K562 (cell line): ENCODE measurements at regions not wholly inside any gene's neighbourhood (a gene's known extent, or its start where the extent isn't known, plus 50 kb on each side); places are given as distances from the start of the nearest gene placed in this dataset.

ENCODE experiments used
- ATAC-seq: fragments of 200-7000 bp; cut with Tn5 transposase; 3 replicates; pipeline ENCODE4 v1.9.1; 2020; ENCODE audit warnings: moderate library complexity
- BruUV-seq: library from RNA; stranded (reverse); fragments of 400-500 nt; replicated peaks from 2 replicates; lab custom pipeline; 2021; lab: Mats Ljungman, UMichigan
- CTCF ChIA-PET: fragments of 300-600 bp; formaldehyde crosslinking; extraction: SDS; loops from one replicate; lab custom pipeline; 2021; ENCODE audit warnings: low intra/inter-chr PET ratio; lab: Yijun Ruan, JAX
- POLR2A ChIA-PET: fragments of 300-600, 350-650 bp; sonication (Branson Sonifier 250); formaldehyde crosslinking; extraction: SDS; loops from one replicate; lab custom pipeline; 2021; ENCODE audit warnings: antibody characterized with exemption, inconsistent platforms; lab: Yijun Ruan, JAX
- DNase-seq, 4 experiments: peaks; one replicate each; pipeline versions ENCODE4 v3.0.0 to v3.0.0-alpha.2; 2011 to 2018; ENCODE audit warnings: low spot score in 3 of 4, mixed read lengths in 3 of 4; ENCODE audit errors: extremely low read depth in 1 of 4
- FAIRE-seq: peaks from 2 replicates; lab custom pipeline; 2011; peaks lifted over from hg19 to GRCh38; lab: Jason Lieb, UNC
- H2AFZ ChIP-seq: 2 replicates; pipeline ENCODE4 v1.6.0; 2011; ENCODE audit warnings: low read depth, low read length, control low read depth, inconsistent platforms
- H3K27ac ChIP-seq: fragments of 200-600 bp; 3 replicates; pipeline ENCODE4 v1.8.0; 2011; ENCODE audit warnings: low read depth, mild to moderate bottlenecking, control low read depth, inconsistent platforms, low read length, moderate library complexity, mixed read lengths; ENCODE audit errors: extremely low read depth
- H3K27me3 ChIP-seq, 2 experiments: fragments of 300-600 bp in 1 of 2; 2 replicates in 1 of 2; 3 replicates in 1 of 2; pipeline versions ENCODE4 v1.6.0 to v1.8.0; 2011; ENCODE audit warnings: inconsistent platforms in 2 of 2, low read length in 2 of 2, mild to moderate bottlenecking in 1 of 2, mixed read lengths in 1 of 2, moderate library complexity in 1 of 2; ENCODE audit not compliant: control insufficient read depth in 2 of 2, insufficient read depth in 2 of 2
- H3K36me3 ChIP-seq: fragments of 300-600 bp; 3 replicates; pipeline ENCODE4 v1.8.0; 2011; ENCODE audit warnings: mild to moderate bottlenecking, low read length, inconsistent platforms; ENCODE audit not compliant: control insufficient read depth, insufficient read depth
- H3K4me1 ChIP-seq, 2 experiments: fragments of 200-600 bp in 1 of 2; replicated peaks in 1 of 2; 2 replicates in 1 of 2; 3 replicates in 1 of 2; pipeline versions ENCODE4 v1.5.1 to v1.8.0; 2011; ENCODE audit warnings: inconsistent platforms in 2 of 2, low read length in 2 of 2, mild to moderate bottlenecking in 1 of 2, mixed read lengths in 1 of 2, moderate library complexity in 1 of 2; ENCODE audit not compliant: control insufficient read depth in 2 of 2, insufficient read depth in 2 of 2
- H3K4me2 ChIP-seq: 2 replicates; pipeline ENCODE4 v1.6.1; 2011; ENCODE audit warnings: low read length, control low read depth, inconsistent platforms, mixed read lengths; ENCODE audit not compliant: insufficient read depth
- H3K4me3 ChIP-seq: fragments of 200-600 bp; sonication (generic), shearing (Covaris generic); 2 replicates; pipeline ENCODE4 v1.5.1; 2016; ENCODE audit warnings: control low read depth, inconsistent platforms
- H3K79me2 ChIP-seq: fragments of 200-600 bp; 3 replicates; pipeline ENCODE4 v1.8.0; 2011; ENCODE audit warnings: low read length, inconsistent platforms; ENCODE audit not compliant: control insufficient read depth, insufficient read depth
- H3K9ac ChIP-seq, 2 experiments: 2 replicates each; pipeline versions ENCODE4 v1.6.0 to v1.6.1; 2011; ENCODE audit warnings: low read depth in 2 of 2, low read length in 2 of 2, control low read depth in 1 of 2, inconsistent platforms in 1 of 2, mild to moderate bottlenecking in 1 of 2, mixed read lengths in 1 of 2; ENCODE audit not compliant: insufficient read depth in 1 of 2
- H3K9me1 ChIP-seq: one replicate; pipeline ENCODE4 v1.6.0; 2011; ENCODE audit warnings: inconsistent platforms, mild to moderate bottlenecking, low read length, moderate library complexity; ENCODE audit not compliant: control insufficient read depth, insufficient read depth
- H3K9me3 ChIP-seq: replicated peaks from 2 replicates; pipeline ENCODE4 v1.5.1; 2011; ENCODE audit warnings: low read depth, low read length, inconsistent platforms; ENCODE audit not compliant: control insufficient read depth, insufficient read depth
- H4K20me1 ChIP-seq: replicated peaks from 2 replicates; pipeline ENCODE4 v1.6.1; 2011; ENCODE audit warnings: low read length, inconsistent platforms, mixed read lengths; ENCODE audit not compliant: control insufficient read depth, insufficient read depth
- BCL6 ChIP-seq: fragments of 250-450 bp; sonication (Bioruptor Pico); IDR thresholded peaks from 2 replicates; pipeline ENCODE4 v1.4.0; 2020
- BRD9 ChIP-seq: fragments of 450-650 bp; IDR thresholded peaks from 2 replicates; pipeline ENCODE4 v1.6.1; 2018; ENCODE audit warnings: low read depth; ENCODE audit not compliant: partially characterized antibody
- ELK1 ChIP-seq: sonication (generic); formaldehyde crosslinking; IDR thresholded peaks from 2 replicates; pipeline ENCODE4 v1.8.1; 2022; ENCODE audit warnings: missing genetic modification reagents
- EP300 ChIP-seq: IDR thresholded peaks from 2 replicates; pipeline ENCODE4 v1.6.1; 2012; ENCODE audit warnings: low read length, improper control_type of control experiment
- ETV6 ChIP-seq, 3 experiments: fragments of 150-350 bp in 1 of 3; sonication (generic) in 1 of 3; formaldehyde crosslinking in 1 of 3; IDR thresholded peaks; 2 replicates each; pipeline versions ENCODE4 v1.6.1 to v1.8.0; 2014 to 2022; ENCODE audit warnings: borderline replicate concordance in 2 of 3, low read depth in 2 of 3, antibody characterized with exemption in 1 of 3, low read length in 1 of 3, mild to moderate bottlenecking in 1 of 3, missing genetic modification reagents in 1 of 3
- HMG20B ChIP-seq: fragments of 250-450 bp; sonication (Bioruptor Pico); IDR thresholded peaks from 2 replicates; pipeline ENCODE4 v1.5.0; 2021; ENCODE audit warnings: mild to moderate bottlenecking
- KLF10 ChIP-seq: fragments of 250-450 bp; sonication (Bioruptor Pico); IDR thresholded peaks from 2 replicates; pipeline ENCODE4 v1.6.1; 2021; ENCODE audit warnings: matching md5 sums
- MYNN ChIP-seq, 2 experiments: sonication (generic); formaldehyde crosslinking in 1 of 2; IDR thresholded peaks; 2 replicates each; pipeline versions ENCODE4 v1.5.0 to v1.6.1; 2016 to 2020; ENCODE audit warnings: antibody characterized with exemption in 1 of 2, missing genetic modification reagents in 1 of 2
- STAT5B ChIP-seq: fragments of 250-450 bp; sonication (Bioruptor Pico); IDR thresholded peaks from 2 replicates; pipeline ENCODE4 v1.8.0; 2021; ENCODE audit warnings: mild to moderate bottlenecking, inconsistent platforms
- TCF7 ChIP-seq: sonication (generic); IDR thresholded peaks from 2 replicates; pipeline ENCODE4 v1.6.1; 2016; ENCODE audit warnings: antibody characterized with exemption, borderline replicate concordance
- XRCC5 ChIP-seq: fragments of 200-400 bp; formaldehyde crosslinking; IDR thresholded peaks from 2 replicates; pipeline ENCODE4 v1.6.1; 2017; ENCODE audit warnings: low read depth, mild to moderate bottlenecking, low read length
- YY1 ChIP-seq, 3 experiments: IDR thresholded peaks; 2 replicates each; pipeline ENCODE4 v1.6.1; 2011; ENCODE audit warnings: low read length in 2 of 3, mild to moderate bottlenecking in 2 of 3, moderate library complexity in 2 of 3, borderline replicate concordance in 1 of 3, control low read depth in 1 of 3, low read depth in 1 of 3; ENCODE audit not compliant: insufficient read depth in 3 of 3, insufficient replicate concordance in 2 of 3, control insufficient read depth in 1 of 3, insufficient read length in 1 of 3; ENCODE audit errors: extremely low read depth in 1 of 3
- ZNF717 ChIP-seq: fragments of 250-450 bp; sonication (Bioruptor Pico); IDR thresholded peaks from 2 replicates; pipeline ENCODE4 v1.5.0; 2021
- WGBS: fragments of 100-300 bp; shearing (Covaris generic); methylation state at CpG from one replicate; pipeline ENCODE4 v1.1.6; 2016; ENCODE audit warnings: low coverage, mixed read lengths; ENCODE audit not compliant: insufficient coverage; ENCODE audit errors: missing lambda C conversion rate; 5-methylcytosine and 5-hydroxymethylcytosine counted together
- in situ Hi-C: fragments of 300-500 bp; cut with MboI; formaldehyde crosslinking; loops from 4 replicates; pipeline ENCODE4 v1.15.0; 2018; ENCODE audit warnings: inconsistent platforms, mixed read lengths
- intact Hi-C: fragments of 100-400 bp; cut with micrococcal nuclease; formaldehyde crosslinking; loops from 2 replicates; pipeline ENCODE4 v1.14.2; 2022

GRCh38 chr15:57795261-57795660 lies 88.7 kb downstream of the POLR2M start (continued):
- no peak for TF ChIP-seq XRCC5
- TF ChIP-seq TCF7, result no peak
- TF ChIP-seq ELK1 (CRISPR knock-in tag), result no peak

- Histone ChIP-seq H3K4me2 (no peak overlapping the region), H3K9me3 (no peaks in the 10 kb centered on the region), H3K27me3 (peaks cover 15 to 23% of the 10 kb centered on the region in 2 experiments; a peak in 4 of 5 replicates), H4K20me1 (no peaks in the 10 kb centered on the region), H3K4me1 (no peaks in the 10 kb centered on the region), H3K36me3 (no peaks in the 10 kb centered on the region), H3K27ac (no peak overlapping the region), H3K79me2 (no peaks in the 10 kb centered on the region), H3K9ac (no peak overlapping the region), H3K9me1 (no peaks in the 10 kb centered on the region), H3K4me3 (no peak overlapping the region), H2AFZ (no peak overlapping the region)
- in situ Hi-C loops (no loop called here), intact Hi-C loops (no loop called here)
- no TSS peak for BruUV-seq
- POLR2A ChIA-PET, result interaction anchor here (0.6 kb wide), 2 partner anchors 163 to 165 kb away, joined by 3 read pairs; no protein-coding TSS in a partner anchor
- FAIRE-seq (no peak), ATAC-seq (no peak), DNase-seq (no peak)
- no peak for TF ChIP-seq MYNN (IDR thresholded peaks at IDR 0.05)
- no peak for TF ChIP-seq MYNN (CRISPR knock-in tag; IDR thresholded peaks at IDR 0.05)
- TF ChIP-seq BCL6 (CRISPR knock-in tag), result no peak
- TF ChIP-seq EP300, result no peak
- TF ChIP-seq KLF10 (CRISPR knock-in tag), result no peak
- no peak for TF ChIP-seq STAT5B (CRISPR knock-in tag)
- TF ChIP-seq BRD9, result no peak
- TF ChIP-seq ZNF717 (CRISPR knock-in tag), result no peak
- TF ChIP-seq HMG20B (CRISPR knock-in tag), result no peak
- no peak for TF ChIP-seq ETV6 (IDR thresholded peaks at IDR 0.05; ENCODE audit: borderline replicate concordance in 1 of 2, low read depth in 2 of 2, low read length in 1 of 2)
- no peak for TF ChIP-seq ETV6 (CRISPR knock-in tag; IDR thresholded peaks at IDR 0.05; ENCODE audit: borderline replicate concordance)
- TF ChIP-seq YY1 (IDR thresholded peaks at IDR 0.05; ENCODE audit: borderline replicate concordance in 1 of 3, control insufficient read depth in 1 of 3, extremely low read depth in 1 of 3, insufficient read depth in 3 of 3, insufficient read length in 1 of 3, insufficient replicate concordance in 2 of 3, low read depth in 1 of 3, low read length in 2 of 3), result no peak
- CTCF ChIA-PET, result interaction anchor here (0.6 kb wide), 1 partner anchor 70 kb away, joined by 3 read pairs; no protein-coding TSS in a partner anchor
- WGBS, result 0% methylated on average over 1 of the region's 1 CpG
Observed at GRCh38 chr15:57796146-57796545, 89.6 kb downstream of the POLR2M start.
